GM18870 (cell line): ENCODE measurements at regions not wholly inside any gene's neighbourhood (a gene's known extent, or its start where the extent isn't known, plus 50 kb on each side); places are given as distances from the start of the nearest gene placed in this dataset.

Source experiments
- ATAC-seq: cut with Tn5 transposase; IDR thresholded peaks from one replicate; pipeline ENCODE4 v1.9.1; 2021; ENCODE audit warnings: moderate library complexity; ENCODE audit not compliant: unreplicated experiment

GRCh38 chr1:198861636-198862035 is 222.8 kb downstream of the PTPRC start:
- ATAC-seq = no peak

GRCh38 chr1:198864695-198865094 is 225.9 kb downstream of the PTPRC start:
- no peak for ATAC-seq

- ATAC-seq = no peak
These were observed 226.5 kb downstream of the PTPRC start for GRCh38 chr1:198865319-198865718.

- no peak for ATAC-seq
These were observed 228.3 kb downstream of the PTPRC start for GRCh38 chr1:198867182-198867581.

GRCh38 chr1:198873696-198874230 is 234.9 kb downstream of the PTPRC start:
- no peak for ATAC-seq

- ATAC-seq = no peak
These were observed 237.6 kb downstream of the PTPRC start for GRCh38 chr1:198876371-198876871.

GRCh38 chr1:198878566-198878965 is 239.7 kb downstream of the PTPRC start:
- no peak for ATAC-seq

- ATAC-seq = no peak
These were observed 241.0 kb downstream of the PTPRC start for GRCh38 chr1:198879711-198880306.

- ATAC-seq = no peak
These were observed 241.6 kb downstream of the PTPRC start for GRCh38 chr1:198880397-198880796.

GRCh38 chr1:198880818-198881597 is 242.2 kb downstream of the PTPRC start:
- no peak for ATAC-seq

GRCh38 chr1:198883184-198883583 is 244.3 kb downstream of the PTPRC start:
- no peak for ATAC-seq

GRCh38 chr1:198887866-198888265 is 249.0 kb downstream of the PTPRC start:
- no peak for ATAC-seq

GRCh38 chr1:198888379-198888943 is 249.6 kb downstream of the PTPRC start:
- ATAC-seq = no peak

- ATAC-seq = no peak
These were observed 250.3 kb downstream of the PTPRC start for GRCh38 chr1:198889101-198889500.

GRCh38 chr1:198889749-198890148 is 250.9 kb downstream of the PTPRC start:
- no peak for ATAC-seq

- no peak for ATAC-seq
These were observed 251.5 kb downstream of the PTPRC start for GRCh38 chr1:198890214-198890930.

- ATAC-seq = no peak
These were observed 253.2 kb downstream of the PTPRC start for GRCh38 chr1:198892065-198892464.

GRCh38 chr1:198893141-198893540 is 254.3 kb downstream of the PTPRC start:
- ATAC-seq = no peak

GRCh38 chr1:198893763-198894444 is 255.1 kb downstream of the PTPRC start:
- no peak for ATAC-seq

GRCh38 chr1:198901266-198901665 is 262.4 kb downstream of the PTPRC start:
- ATAC-seq = no peak

- ATAC-seq = no peak
These were observed 263.8 kb downstream of the PTPRC start for GRCh38 chr1:198902655-198903054.
